ENCODE measurements at regions not wholly inside any gene's neighbourhood (a gene's known extent, or its start where the extent isn't known, plus 50 kb on each side); places are given as distances from the start of the nearest gene placed in this dataset.
"Not testable (repeated sequence)": the region's sequence is repeated elsewhere in the genome, so short reads cannot be mapped to it uniquely, and the experiment has no call there.

DNA sequence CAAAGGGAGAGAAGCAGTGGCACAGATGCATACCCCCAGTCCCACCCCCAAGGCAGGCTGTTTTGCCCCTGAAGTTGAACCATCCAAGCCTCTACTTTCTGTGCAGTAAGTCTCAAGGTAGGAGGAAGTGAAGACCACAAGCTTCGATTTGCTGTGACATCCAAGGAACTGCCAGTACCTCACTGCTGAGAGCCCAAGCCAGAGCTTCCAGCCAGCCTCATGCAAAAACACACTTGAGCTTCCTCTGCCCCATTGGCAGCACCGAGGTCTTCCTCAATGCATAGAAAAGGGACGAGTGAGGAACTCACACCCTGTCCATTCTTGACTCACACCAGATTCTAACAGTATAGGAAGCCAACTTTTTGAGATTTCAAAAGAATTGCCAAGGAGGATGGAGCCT lies 311.7 kb downstream of the BCL2L11 start:
- DNase-seq: not testable (repeated sequence)

DNA sequence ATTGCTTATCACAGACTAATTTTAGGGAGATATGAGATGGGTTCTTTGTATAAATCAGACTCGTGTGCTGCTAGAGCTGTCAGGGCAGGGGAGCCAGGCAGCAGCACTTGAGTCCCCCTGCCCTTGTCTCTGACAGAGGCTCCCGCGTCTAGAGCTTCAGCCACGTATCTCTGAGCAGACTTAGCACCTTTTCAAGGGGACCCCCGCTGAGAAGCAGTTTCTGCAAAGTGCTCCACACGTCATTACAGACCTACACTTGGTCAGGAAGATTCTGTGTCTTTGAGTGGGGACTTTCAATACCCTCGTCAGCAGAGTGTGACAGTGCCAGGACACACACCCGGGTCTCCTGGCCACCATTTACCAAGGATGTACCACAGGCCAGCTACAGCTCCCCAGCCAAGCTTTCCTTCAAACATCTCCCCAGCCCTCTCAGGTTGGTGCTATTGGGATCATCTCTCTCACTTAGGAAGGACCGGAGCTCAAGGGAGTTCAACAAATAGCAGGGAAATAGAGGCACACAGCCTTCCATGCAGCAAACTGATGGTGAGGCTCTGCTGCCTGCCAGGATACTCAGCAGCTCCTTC lies 312.3 kb downstream of the BCL2L11 start:
- DNase-seq: not testable (repeated sequence)

DNA sequence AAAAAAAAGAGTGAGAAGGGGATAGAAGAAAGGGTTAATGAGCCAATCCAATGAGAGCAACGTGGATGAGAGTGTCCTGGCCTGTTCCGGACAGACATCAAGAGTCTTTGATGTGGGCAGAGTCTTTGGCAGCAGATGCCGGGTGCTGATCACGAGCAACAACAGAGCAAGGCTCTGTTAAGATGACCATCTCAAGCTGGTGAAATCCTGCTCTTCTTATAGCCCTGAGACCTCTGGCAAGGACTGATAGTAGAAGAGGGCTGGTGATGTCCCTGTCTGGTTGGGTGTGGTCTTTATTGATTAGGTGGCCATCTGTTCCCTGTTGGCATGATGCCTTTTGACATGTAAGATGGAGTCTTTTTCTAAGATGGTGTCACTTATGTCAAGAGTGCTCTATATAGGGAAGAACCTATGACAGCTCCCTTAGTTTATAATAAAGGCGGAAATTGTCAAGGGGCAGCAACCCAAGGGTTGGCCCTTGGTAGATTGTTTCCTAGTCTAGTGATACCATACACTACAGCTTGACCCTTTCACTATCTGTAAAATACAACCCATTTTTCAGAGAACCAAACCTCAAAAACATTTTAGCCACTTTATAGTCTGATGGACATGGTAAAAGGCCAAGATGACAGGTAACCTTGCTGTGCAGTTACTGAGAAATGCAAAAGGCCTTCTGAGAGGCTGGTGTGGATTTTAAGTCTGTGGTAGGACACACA lies 313.3 kb downstream of the BCL2L11 start:
- not testable (repeated sequence) for DNase-seq

DNA sequence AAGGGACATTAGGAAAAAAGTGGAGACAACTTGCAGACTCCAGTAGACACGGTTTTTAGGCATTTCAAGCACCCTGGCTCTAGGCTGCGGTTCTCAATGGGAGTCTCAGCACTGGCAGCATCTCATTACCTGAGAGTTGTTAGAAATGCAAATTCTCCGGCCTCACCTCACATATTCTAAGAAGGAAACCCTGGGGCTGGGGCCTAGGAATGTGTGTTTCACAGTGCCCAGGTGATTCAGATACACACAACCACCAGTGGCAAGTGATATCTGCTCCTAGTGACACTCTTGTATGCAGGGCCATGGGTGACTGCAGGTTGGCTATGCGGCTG lies 313.9 kb downstream of the BCL2L11 start:
- not testable (repeated sequence) for DNase-seq

DNA sequence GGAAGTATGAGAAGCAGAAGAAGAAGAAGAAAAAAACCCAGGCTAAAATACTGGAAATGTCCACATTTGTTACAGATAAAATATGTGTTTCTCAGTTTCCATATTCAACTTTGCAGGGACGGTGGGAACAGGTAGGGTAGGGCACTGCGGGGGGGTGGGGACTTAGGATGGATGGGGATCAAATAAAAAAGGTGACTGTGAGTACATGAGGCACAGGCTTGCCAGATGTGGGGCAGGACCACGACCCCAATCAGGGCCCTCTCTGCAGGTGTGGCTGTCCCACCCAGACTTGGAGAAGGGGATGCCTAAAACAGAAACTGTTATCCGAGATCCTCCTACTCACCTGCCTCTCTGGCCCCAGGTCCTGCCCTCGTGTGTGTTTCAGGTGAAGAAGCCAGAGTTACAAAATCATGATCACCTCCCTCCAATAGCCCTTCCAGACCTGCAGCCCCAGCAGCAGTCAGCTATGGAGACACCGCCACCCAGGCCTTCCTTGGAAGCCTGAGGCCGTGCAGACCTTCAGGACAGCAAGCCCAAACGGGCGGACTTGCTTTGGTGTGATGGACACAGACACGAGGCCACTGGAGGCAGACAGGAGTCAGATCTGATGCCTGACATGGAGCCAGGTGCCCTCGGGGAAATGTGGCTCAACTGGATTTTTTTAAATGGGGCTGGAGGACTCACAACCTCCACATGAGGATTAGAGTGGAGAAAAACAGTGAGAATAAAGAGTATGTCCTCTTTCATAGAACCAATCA lies 315.0 kb downstream of the BCL2L11 start:
- not testable (repeated sequence) for DNase-seq

DNA sequence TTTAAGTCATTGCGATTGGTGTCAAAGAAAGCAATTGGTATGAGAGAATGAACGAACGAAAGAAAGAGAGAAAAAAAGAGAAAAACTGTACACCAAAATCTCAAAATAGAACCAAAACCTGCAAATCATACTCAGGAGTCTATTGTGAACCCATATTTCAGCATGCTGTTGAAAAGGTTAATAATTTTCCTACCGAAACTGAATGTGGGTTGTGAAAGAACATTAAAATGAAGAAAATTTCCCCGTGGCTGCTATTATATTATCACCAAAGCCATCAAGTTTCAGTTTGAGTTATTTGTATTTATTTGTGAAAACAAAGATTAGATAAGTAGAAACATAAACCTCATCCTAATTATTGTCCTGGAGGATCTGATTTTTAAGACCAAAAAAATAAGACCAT lies 315.7 kb downstream of the BCL2L11 start:
- peak; percentile 28 for DNase-seq

DNA sequence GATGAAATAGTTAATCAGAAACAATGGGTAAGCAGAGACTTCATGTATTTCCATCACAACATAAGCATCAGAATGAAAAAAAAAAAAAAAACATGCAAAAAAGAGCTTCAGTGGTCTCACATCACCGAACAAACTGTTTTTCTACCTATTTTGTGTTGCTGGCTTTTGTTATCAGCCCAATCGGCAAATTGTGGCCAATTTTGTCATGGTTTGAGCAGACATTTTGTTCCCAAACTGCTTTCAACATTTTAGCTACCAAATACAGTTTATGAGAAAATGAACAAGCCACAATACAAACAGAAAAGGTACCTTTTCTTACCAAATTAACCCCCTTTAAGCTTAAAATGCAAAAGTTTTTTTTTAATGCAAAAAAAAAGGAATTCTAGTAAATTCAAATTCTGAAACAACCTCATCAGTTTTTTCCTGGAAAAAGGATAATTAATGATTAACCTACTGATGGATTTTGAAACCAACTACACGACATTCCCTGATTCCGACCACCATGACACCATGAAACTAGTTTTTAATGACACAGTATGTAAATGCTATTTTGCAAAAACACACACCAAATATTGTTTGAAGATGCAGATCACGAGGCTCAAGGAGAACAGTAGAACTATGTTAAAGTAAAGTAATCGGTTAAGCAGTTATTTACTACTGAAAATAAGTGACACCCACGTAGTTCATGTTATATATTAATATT lies 316.7 kb downstream of the BCL2L11 start:
- not testable (repeated sequence) for DNase-seq

DNA sequence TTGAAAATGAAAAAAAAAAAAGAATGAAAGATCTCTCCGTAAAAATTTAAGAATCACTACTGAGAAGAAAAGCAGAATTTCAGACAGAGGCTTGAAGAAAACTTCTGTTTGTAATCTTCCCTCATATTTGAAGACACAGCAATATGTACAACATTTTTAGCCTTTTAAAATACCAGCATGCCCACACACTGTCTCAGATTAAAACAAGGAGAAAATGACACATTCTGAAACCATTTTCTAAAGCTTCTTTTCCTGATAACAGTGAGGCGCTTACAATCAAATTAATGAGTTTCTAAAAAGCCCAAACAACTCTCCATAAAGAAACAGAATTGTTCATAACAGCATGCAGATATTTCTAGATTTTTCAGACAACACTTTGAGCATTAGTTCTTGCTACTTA lies 317.4 kb downstream of the BCL2L11 start:
- not testable (repeated sequence) for DNase-seq

DNA sequence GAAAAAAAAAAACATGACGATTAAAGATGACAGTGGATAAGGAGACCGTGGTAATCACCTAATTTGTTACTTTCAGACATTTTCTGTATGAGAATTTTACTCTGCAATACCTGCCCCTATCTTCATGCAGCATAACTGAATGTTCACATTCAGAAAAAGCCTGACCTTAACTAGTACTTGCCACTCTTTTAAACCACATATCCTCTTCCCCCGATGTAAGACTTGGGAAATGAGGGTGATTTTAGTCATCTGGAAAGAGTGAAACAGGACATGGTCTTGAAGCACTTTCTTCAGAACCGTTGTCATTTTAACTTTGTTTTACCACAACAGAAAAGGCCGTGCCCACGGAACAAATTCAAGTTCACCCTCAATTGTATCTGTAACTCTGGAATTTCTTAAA lies 318.5 kb downstream of the BCL2L11 start:
- not testable (repeated sequence) for DNase-seq

DNA sequence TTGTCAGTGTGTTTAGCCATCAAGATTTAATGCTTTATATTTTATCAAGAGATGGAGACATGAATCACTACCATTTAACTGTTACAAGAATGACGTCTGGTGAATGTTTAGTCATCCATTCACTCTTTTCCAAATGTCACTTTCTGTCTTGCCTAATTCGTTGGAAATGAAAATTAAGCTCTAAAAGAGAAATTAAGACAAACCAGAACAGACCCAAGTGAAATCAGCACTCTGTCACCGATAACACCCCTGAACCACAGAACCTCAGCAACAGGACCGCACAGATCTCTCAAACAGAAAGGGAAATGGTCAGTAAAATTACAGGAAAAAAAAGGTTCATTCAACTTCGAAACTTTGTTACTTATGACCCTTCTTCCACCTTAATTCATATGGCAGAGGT lies 320.9 kb downstream of the BCL2L11 start:
- peak; percentile 31 for DNase-seq

DNA sequence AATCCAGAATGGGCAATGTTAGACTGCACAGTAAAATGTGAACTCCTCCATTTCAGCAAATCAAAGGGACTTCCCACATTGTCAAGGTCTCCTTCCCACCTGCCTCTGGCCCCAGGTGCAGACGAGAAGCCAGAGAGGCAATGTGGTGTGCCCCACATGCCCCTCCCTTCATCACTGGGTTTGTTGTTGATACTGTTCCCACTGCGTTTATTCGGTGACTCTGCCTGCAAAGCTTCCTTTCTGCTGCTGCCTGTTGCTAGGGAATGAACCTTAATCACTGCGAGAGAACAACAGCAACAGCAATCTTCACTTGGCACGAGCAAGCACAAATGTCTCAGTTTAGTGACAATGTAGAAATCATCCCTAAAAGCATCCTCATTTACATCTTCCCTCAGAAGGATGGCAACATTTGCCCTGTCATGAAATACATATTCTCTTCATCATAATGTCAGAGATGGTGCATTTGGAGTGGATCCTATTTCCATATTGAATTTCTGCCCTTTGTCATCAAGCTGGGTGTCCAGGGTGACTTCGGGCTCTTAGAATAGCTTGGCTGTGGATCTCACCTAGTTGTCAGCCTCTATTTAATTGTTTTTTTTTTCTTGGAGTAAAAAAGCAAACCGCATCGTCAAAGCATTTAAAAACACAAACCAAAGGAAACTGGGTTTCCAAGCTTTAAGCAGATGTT lies 322.2 kb downstream of the BCL2L11 start:
- DNase-seq: not testable (repeated sequence)

DNA sequence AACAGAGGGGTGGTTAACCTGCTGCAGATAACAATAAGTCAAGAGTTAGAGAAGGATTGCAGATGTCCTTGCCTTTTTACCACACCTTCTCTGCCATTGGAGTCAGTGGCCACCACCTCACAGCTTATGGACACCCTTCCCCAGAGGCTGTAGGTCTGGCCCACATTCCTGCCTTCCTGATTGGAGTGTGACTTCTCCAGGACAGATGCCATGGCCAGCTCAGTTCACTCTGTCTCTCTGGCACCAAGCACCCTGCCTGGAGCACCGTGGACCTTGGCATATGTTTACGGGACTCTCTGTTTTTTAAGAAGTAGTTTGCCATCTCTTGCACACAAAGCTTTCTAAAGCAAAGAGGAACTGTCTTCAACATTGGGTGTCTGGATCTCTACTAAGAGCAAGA lies 323.8 kb downstream of the BCL2L11 start:
- not testable (repeated sequence) for DNase-seq

DNA sequence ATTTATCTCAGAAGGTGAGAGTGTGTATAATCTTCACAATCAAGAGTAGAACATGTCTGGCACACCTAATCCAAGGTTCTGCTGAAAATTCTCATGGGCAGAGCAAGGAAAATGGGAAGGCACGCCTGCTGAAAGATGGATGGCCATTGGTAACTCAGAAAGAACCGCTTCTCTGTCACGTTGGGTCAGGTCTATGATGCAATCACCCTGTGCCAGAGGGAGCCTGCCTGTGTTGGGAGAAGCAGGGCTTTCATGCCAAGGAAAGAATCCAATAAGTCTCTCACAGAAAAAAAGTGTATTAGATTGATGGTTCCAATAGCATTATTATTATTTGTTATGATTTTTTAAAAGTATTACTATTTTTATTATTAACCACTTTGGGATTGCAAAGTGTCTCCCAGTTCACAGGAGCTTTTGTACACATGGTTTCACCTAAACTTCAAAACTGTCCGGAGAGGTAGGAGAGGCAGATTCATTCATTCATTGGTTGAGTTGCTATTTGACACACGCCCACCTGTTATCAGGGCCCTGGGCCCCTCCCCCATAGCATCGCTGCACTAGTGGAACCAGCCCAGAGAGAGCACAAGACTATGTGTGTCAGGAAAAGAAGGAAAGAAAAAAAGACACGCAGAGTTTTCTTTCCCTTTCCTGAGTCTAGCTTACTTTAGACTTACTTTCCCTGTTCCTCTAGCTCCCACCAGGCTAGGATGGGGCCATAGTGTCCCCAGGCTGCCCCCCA lies 324.6 kb downstream of the BCL2L11 start:
- not testable (repeated sequence) for DNase-seq

DNA sequence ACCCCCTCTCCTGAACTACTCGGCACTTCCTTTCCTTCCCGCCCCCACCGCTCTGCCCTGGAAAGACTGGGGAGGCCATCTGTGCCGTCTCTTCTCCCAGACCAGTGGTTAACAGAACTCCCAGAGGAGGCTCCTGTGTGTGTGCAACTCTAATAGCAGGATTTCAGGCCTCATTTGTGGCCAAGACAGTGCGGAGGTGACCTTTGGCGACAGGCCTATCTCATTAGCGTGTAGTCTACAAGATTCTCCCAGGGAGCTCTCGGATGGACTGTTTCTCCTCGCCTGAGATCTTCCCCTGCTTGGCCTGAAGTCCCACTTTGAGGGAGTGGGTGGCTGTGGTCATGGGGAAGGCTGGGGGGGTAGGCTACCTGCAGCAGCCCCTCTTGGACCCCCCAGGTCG lies 325.2 kb downstream of the BCL2L11 start:
- not testable (repeated sequence) for DNase-seq

DNA sequence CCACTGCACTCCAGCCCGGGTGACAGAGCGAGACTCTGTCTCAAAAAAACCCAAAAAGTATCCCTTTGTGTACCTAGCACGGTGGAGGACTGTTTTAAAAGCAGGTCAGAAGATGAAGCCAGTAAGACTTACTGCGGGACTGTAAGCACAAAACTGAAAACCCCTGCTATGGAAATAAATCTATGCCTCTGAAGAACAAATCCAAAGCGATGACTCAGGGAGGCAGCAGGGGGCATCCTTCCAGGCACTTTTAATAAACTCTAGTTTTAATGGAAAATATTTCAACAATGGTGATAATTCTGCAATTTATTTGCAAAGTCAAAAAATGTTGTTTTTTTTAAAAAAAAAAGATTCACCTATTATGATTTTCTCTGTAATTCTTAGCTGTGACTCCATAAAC lies 326.8 kb downstream of the BCL2L11 start:
- not testable (repeated sequence) for DNase-seq

DNA sequence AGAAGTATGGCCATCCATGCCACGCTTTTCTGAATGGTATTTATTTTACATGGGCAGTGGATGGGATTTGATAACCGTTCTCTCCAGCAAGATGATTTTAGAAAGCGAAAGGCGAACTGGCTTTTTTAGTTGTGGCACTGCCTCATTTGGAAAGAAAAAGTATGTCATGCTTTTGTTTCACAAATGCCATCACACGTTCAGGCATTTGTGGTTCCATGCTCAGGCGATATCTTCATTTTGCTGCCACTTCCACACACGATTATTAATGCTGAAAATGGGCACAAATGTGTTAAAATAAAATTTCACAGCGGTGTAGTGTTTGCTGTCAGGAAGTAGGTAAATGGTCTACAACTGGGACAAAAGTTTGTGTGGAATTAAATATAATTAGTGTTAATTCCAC lies 328.1 kb downstream of the BCL2L11 start:
- not testable (repeated sequence) for DNase-seq

DNA sequence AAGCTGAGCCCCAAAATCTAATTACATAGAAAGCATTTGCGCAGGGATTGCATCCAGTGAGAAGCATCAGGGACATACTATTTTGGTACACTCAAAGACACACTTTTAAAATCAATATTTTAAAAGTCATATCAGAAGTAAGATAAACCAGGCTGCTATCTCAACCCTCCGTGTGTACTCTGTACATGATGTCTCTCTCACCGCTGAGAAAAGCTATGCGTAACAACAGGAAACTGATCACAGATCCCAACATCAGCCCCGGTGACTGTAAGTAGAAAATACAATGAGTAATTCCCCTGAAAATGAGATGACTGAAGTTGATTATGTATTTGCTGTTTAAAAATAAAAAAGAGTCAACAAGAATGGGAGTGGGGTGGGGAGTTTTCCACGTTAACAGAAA lies 329.8 kb downstream of the BCL2L11 start:
- peak; percentile 28 for DNase-seq

DNA sequence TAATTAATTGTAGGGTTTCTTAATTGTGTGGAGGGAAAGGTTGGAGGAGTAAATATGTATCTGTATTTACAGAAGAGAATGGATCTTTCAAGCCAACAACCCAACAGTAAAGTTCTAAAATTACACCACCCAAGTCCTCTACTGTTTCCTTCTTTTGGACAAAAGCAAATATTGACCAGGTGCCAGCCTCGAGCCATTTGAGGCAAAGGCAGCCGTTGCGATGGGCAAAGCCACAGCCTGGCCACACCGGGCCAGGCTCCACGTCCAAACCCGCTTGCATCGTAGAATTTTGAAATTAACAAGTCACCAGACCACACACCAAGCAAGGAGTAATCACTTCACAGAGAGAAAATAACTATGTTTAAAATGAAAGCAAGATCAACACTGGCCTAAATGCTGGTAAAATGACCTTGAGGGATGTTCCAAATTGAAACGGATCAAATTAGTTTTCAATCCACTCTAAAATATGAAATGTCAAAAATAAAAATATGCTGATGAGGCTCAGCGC lies 331.0 kb downstream of the BCL2L11 start:
- not testable (repeated sequence) for DNase-seq

DNA sequence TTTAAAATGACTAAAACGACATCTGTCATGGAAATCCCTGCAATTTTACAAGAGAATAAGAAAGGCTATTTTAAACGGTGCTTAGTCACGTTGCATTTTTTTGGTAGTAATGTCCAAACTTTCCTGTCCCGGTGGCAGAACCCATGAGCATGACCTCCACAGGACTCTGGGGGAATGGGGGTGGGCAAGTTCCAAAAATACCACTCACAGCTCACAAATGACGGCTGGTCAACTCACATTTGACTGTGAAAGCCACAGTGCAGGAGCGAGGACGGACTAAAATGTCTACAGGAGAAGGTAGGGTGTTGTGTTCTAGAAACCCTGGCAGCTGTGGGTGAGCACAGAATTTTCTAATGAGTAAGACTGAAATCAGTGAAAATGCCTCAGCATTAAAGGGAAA lies 331.5 kb downstream of the BCL2L11 start:
- DNase-seq: peak; percentile 30

DNA sequence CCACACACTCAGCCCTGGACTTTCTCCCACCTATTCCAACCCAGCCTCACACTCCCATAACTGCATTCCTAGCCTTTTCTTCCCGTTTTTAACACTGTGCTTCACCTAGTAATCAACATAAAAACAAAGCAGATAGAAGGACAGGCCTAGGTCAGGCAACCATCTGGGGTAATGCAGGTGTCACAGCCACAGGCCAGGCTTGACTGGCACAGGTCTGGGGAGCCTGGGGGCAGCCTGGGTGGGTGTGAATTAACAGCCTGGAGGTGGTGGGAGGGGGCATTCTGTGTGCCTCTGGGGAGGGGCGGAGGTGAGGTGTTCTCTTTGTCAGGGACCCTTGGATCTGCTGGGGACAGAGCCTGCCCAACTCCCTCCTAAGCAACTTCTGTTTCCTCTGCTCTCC lies 332.6 kb downstream of the BCL2L11 start:
- DNase-seq: not testable (repeated sequence)

DNA sequence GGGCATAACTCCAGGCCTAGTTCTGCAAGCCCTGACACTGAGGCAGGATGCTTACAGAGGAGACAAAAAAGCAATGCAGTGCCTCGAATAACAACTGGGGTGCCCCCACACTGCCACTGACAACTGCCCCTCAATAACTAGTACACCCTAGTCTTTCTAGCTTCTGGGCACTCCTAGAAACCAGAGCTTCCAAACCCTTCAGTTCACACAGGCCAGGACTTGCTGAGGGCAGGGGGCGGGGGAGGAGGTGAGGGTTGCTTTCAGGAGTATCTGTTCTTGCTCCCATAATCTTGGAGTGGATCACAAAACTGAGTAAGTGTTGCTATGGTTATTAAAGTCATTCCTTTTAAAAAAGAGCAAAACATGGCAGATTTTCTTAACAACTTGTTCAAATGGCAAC lies 333.1 kb downstream of the BCL2L11 start:
- not testable (repeated sequence) for DNase-seq

DNA sequence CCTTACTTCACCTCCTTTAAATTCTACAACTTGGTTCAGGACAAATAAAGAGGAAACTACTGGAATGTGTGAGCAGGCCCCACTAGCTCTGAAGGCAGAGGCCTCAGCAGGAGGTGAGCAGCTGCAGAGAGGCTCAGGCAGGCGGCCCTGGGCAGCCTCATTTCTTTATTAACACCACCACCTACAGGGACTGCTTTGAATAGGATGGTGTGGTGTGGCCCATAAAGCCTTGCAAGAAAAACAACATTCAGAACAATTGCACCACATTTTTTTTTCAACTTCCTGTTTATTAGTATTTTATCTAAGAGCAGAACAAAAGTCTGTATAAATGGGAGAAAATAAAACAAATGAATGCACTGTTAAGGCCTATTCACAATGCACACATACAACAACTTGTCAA lies 333.7 kb downstream of the BCL2L11 start:
- DNase-seq: peak; percentile 43

All from activated CD4-positive, alpha-beta T cell treated with anti-CD3 and anti-CD28 coated beads, Interleukin-10, Interleukin-2, amounts not matched to agents 100 ng/mL and 50 ng/mL, durations not matched to agents 16 hours and 8 hours (primary cell).